ENCODE measurements at regions not wholly inside any gene's neighbourhood (a gene's known extent, or its start where the extent isn't known, plus 50 kb on each side); places are given as distances from the start of the nearest gene placed in this dataset.

DNA sequence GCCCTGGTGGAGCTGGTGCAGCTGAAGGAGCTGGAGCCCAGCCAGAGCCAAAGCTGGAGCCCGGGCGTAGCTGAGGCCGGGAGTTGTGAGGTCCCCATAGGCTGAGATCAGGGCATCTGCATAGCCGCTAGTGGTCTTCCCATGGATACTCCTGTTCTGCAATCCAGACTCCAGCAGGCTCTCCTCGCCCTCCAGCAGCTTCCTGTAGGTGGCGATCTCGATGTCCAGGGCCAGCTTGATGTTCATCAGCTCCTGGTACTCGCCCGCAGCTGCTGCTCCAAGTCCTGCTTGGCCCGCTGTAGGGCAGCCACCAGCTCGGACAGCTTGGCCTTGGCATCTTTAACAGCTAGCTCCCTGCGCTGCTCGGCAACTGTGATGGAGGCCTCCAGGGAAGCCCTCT is 966.1 kb downstream of the FSCB start:
- TF ChIP-seq ZNF23 (tag by site-specific recombination; IDR thresholded peaks at IDR 0.05; ENCODE audit: borderline replicate concordance) (no peak), ZNF658 (tag by site-specific recombination; IDR thresholded peaks at IDR 0.05) (no peak), ZNF174 (tag by site-specific recombination; IDR thresholded peaks at IDR 0.05) (no peak), CTCF (tag by site-specific recombination; IDR thresholded peaks at IDR 0.05) (no peak), ZNF274 (IDR thresholded peaks at IDR 0.05; ENCODE audit: low read length) (no peak), ZNF274 (tag by site-specific recombination; IDR thresholded peaks at IDR 0.05; ENCODE audit: borderline replicate concordance) (no peak), ZNF146 (tag by site-specific recombination; IDR thresholded peaks at IDR 0.05) (no peak), MZF1 (tag by site-specific recombination; IDR thresholded peaks at IDR 0.05; ENCODE audit: borderline replicate concordance) (no peak), ZNF48 (tag by site-specific recombination; IDR thresholded peaks at IDR 0.05) (no peak), ZNF138 (tag by site-specific recombination; IDR thresholded peaks at IDR 0.05; ENCODE audit: borderline replicate concordance) (no peak), EGR2 (tag by site-specific recombination; IDR thresholded peaks at IDR 0.05; ENCODE audit: low read depth) (no peak), ZEB2 (tag by site-specific recombination; IDR thresholded peaks at IDR 0.05) (no peak), SETDB1 (IDR thresholded peaks at IDR 0.05; ENCODE audit: insufficient read length, low read length) (no peak), ZNF133 (tag by site-specific recombination; IDR thresholded peaks at IDR 0.05) (no peak)

Data from HEK293 (cell line).